Peyer's patch (tissue), 4 donors: ENCODE measurements at regions not wholly inside any gene's neighbourhood (a gene's known extent, or its start where the extent isn't known, plus 50 kb on each side); places are given as distances from the start of the nearest gene placed in this dataset.
"Not testable (repeated sequence)": the region's sequence is repeated elsewhere in the genome, so short reads cannot be mapped to it uniquely, and the experiment has no call there.

Source experiments
- POLR2A ChIP-seq, 2 donors: fragments of 450-650 bp; IDR thresholded peaks; one replicate each; pipeline ENCODE4 v1.5.1; 2017; ENCODE audit warnings: antibody characterized with exemption in 2 of 2, mild to moderate bottlenecking in 2 of 2, moderate library complexity in 2 of 2
- TF ChIP-seq, protein P1 (sequence below), 6 experiments: fragments of 450-650 bp in 4 of 6; fragments of 200-600 bp in 2 of 6; sonication (generic) in 1 of 6; IDR thresholded peaks; one replicate each; pipeline ENCODE4 v1.5.1; 2017 to 2019; ENCODE audit warnings: antibody characterized with exemption in 6 of 6, mild to moderate bottlenecking in 3 of 6, moderate library complexity in 1 of 6

DNA sequence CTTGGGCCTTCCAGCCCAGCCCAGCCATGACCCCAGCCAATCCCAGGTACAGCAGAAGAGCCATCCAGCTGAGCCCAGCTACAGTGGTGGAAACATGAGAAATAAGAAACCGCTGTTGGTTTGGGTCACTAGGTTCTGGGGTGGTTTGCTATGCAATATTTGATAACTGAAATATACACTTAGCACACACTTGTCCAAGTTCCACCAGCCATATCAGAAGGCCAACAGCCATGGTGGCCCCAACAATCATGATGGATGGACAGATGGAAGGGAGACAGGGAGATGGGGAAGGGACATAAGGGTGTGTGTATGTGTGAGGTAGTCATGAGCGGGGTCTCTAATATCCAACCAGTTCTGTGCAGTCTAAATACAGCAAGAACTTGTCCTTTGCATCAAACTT, 86.5 kb downstream of the KCNJ18 start:
- TF ChIP-seq, protein P1, sequence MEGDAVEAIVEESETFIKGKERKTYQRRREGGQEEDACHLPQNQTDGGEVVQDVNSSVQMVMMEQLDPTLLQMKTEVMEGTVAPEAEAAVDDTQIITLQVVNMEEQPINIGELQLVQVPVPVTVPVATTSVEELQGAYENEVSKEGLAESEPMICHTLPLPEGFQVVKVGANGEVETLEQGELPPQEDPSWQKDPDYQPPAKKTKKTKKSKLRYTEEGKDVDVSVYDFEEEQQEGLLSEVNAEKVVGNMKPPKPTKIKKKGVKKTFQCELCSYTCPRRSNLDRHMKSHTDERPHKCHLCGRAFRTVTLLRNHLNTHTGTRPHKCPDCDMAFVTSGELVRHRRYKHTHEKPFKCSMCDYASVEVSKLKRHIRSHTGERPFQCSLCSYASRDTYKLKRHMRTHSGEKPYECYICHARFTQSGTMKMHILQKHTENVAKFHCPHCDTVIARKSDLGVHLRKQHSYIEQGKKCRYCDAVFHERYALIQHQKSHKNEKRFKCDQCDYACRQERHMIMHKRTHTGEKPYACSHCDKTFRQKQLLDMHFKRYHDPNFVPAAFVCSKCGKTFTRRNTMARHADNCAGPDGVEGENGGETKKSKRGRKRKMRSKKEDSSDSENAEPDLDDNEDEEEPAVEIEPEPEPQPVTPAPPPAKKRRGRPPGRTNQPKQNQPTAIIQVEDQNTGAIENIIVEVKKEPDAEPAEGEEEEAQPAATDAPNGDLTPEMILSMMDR (IDR thresholded peaks at IDR 0.05): not testable (repeated sequence)
- not testable (repeated sequence) for TF ChIP-seq POLR2A (IDR thresholded peaks at IDR 0.05)
